ENCODE measurements at regions not wholly inside any gene's neighbourhood (a gene's known extent, or its start where the extent isn't known, plus 50 kb on each side); places are given as distances from the start of the nearest gene placed in this dataset.

GRCh38 chr13:89115307-89115706 lies 1444.1 kb downstream of the SLITRK5 start:
- no peaks in the 10 kb centered on the region for H3K4me1 ChIP-seq (ENCODE audit: control extremely low read depth in 1 of 4, control insufficient read depth in 4 of 4, insufficient read depth in 4 of 4, low read length in 3 of 4)
- no peak for DNase-seq
- H3K9me3 ChIP-seq (ENCODE audit: control extremely low read depth in 1 of 5, control insufficient read depth in 4 of 5, insufficient read depth in 2 of 5, low read depth in 1 of 5, low read length in 4 of 5), result no peaks in the 10 kb centered on the region
- H3K27me3 ChIP-seq (replicated peaks in 2 of 5; ENCODE audit: control insufficient read depth in 4 of 5, insufficient read depth in 5 of 5, low read length in 4 of 5), result no peaks in the 10 kb centered on the region
- WGBS (ENCODE audit: insufficient coverage), result 86% methylated on average over 1 of the region's 3 CpGs
- ChIA-PET POLR2A (no interaction called here), CTCF (no interaction called here)
- no peak overlapping the region for H3K27ac ChIP-seq (ENCODE audit: insufficient read depth in 1 of 2, low read depth in 1 of 2, low read length in 2 of 2, poor library complexity in 1 of 2, severe bottlenecking in 2 of 2)
- H3K36me3 ChIP-seq (ENCODE audit: control insufficient read depth in 4 of 4, insufficient read depth in 4 of 4, low read length in 3 of 4), result no peaks in the 10 kb centered on the region
- H3K4me3 ChIP-seq (ENCODE audit: control insufficient read depth in 1 of 7, extremely low read depth in 1 of 7, insufficient read depth in 4 of 7, low read depth in 2 of 7, low read length in 6 of 7), result no peak overlapping the region

DNA sequence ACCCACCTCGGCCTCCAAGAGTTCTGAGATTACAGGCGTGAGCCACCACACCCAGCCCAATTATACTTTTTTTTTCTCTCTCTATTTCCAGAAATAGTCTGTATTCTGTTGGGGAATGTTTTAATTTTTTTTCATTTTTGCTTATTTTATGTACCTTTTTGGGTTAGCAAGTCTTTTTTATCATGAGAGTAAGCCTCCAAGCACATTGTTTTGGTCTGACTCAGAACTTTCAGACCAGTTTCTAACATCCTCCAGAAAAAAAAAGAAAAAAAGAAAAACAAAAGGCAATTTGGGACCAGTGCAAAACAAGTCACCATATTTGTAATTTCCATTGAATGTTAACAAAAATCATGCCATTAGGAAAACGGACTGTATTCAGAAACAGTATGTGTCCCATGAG lies 1465.5 kb downstream of the SLITRK5 start:
- Histone ChIP-seq H3K27me3 (replicated peaks in 2 of 5; ENCODE audit: control insufficient read depth in 4 of 5, insufficient read depth in 5 of 5, low read length in 4 of 5) (no peaks in the 10 kb centered on the region), H3K36me3 (ENCODE audit: control insufficient read depth in 4 of 4, insufficient read depth in 4 of 4, low read length in 3 of 4) (no peaks in the 10 kb centered on the region), H3K27ac (ENCODE audit: insufficient read depth in 1 of 2, low read depth in 1 of 2, low read length in 2 of 2, poor library complexity in 1 of 2, severe bottlenecking in 2 of 2) (no peak overlapping the region), H3K9me3 (ENCODE audit: control extremely low read depth in 1 of 5, control insufficient read depth in 4 of 5, insufficient read depth in 2 of 5, low read depth in 1 of 5, low read length in 4 of 5) (no peaks in the 10 kb centered on the region), H3K4me3 (ENCODE audit: control insufficient read depth in 1 of 7, extremely low read depth in 1 of 7, insufficient read depth in 4 of 7, low read depth in 2 of 7, low read length in 6 of 7) (no peak overlapping the region), H3K4me1 (ENCODE audit: control extremely low read depth in 1 of 4, control insufficient read depth in 4 of 4, insufficient read depth in 4 of 4, low read length in 3 of 4) (no peaks in the 10 kb centered on the region)
- POLR2A ChIA-PET, result no interaction called here
- CTCF ChIA-PET, result no interaction called here
- no CpG with 5 or more reads among the region's 3 CpGs for WGBS (ENCODE audit: insufficient coverage)
- DNase-seq, result no peak

DNA sequence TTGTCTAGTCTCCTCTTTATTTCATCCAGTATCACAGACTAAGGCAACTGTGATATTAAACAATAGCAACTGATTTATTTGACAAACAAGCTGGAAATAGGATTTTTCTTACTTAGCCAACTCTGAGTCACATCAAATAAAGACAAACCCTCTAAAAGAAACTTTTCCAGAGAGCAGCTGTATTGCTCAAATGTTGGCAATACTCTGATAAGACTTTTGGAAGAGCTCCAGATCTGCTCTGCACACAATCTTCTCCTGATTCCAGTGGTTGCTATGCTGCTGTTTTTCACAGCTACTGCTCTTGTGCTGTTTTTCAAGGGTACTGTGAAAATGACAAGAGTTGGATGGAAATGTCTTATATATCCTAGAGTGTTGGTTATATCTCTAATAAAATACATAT lies 1479.2 kb downstream of the SLITRK5 start:
- H3K27me3 ChIP-seq (replicated peaks in 2 of 5; ENCODE audit: control insufficient read depth in 4 of 5, insufficient read depth in 5 of 5, low read length in 4 of 5), result no peaks in the 10 kb centered on the region
- POLR2A ChIA-PET, result no interaction called here
- no peak for DNase-seq
- H3K27ac ChIP-seq (ENCODE audit: insufficient read depth in 1 of 2, low read depth in 1 of 2, low read length in 2 of 2, poor library complexity in 1 of 2, severe bottlenecking in 2 of 2), result no peak overlapping the region
- H3K9me3 ChIP-seq (ENCODE audit: control extremely low read depth in 1 of 5, control insufficient read depth in 4 of 5, insufficient read depth in 2 of 5, low read depth in 1 of 5, low read length in 4 of 5), result peaks cover 0 to 1% (median 0%) of the 10 kb centered on the region in 5 experiments
- H3K36me3 ChIP-seq (ENCODE audit: control insufficient read depth in 4 of 4, insufficient read depth in 4 of 4, low read length in 3 of 4), result no peaks in the 10 kb centered on the region
- H3K4me1 ChIP-seq (ENCODE audit: control extremely low read depth in 1 of 4, control insufficient read depth in 4 of 4, insufficient read depth in 4 of 4, low read length in 3 of 4), result no peaks in the 10 kb centered on the region
- CTCF ChIA-PET, result no interaction called here
- no peak overlapping the region for H3K4me3 ChIP-seq (ENCODE audit: control insufficient read depth in 1 of 7, extremely low read depth in 1 of 7, insufficient read depth in 4 of 7, low read depth in 2 of 7, low read length in 6 of 7)

DNA sequence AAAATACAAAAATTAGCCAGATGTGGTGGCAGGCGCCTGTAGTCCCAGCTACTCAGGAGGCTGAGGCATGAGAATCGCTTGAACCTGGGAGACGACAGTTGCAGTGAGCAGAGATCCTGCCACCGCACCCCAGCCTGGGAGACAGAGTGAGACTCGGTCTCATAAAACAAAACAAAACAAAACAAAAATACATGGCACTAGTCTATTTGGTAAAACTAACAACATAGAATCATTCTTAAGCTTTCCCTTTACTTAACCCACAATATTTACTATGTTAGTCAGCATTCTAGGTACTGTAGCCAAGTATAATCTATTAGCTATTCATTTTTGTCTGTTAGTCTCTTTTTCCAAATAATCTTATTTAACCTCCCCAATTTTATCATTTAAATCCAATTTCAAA lies 1482.8 kb downstream of the SLITRK5 start:
- 92% methylated on average over 3 of the region's 5 CpGs for WGBS (ENCODE audit: insufficient coverage)
- H3K9me3 ChIP-seq (ENCODE audit: control extremely low read depth in 1 of 5, control insufficient read depth in 4 of 5, insufficient read depth in 2 of 5, low read depth in 1 of 5, low read length in 4 of 5), result peaks cover 0 to 1% (median 0%) of the 10 kb centered on the region in 5 experiments
- no peaks in the 10 kb centered on the region for H3K27me3 ChIP-seq (replicated peaks in 2 of 5; ENCODE audit: control insufficient read depth in 4 of 5, insufficient read depth in 5 of 5, low read length in 4 of 5)

GRCh38 chr13:89163096-89163495 lies 1491.9 kb downstream of the SLITRK5 start:
- DNase-seq, result no peak
- Histone ChIP-seq H3K4me3 (ENCODE audit: control insufficient read depth in 1 of 7, extremely low read depth in 1 of 7, insufficient read depth in 4 of 7, low read depth in 2 of 7, low read length in 6 of 7) (no peak overlapping the region), H3K36me3 (ENCODE audit: control insufficient read depth in 4 of 4, insufficient read depth in 4 of 4, low read length in 3 of 4) (no peaks in the 10 kb centered on the region), H3K27me3 (replicated peaks in 2 of 5; ENCODE audit: control insufficient read depth in 4 of 5, insufficient read depth in 5 of 5, low read length in 4 of 5) (no peaks in the 10 kb centered on the region), H3K27ac (ENCODE audit: insufficient read depth in 1 of 2, low read depth in 1 of 2, low read length in 2 of 2, poor library complexity in 1 of 2, severe bottlenecking in 2 of 2) (no peak overlapping the region), H3K9me3 (ENCODE audit: control extremely low read depth in 1 of 5, control insufficient read depth in 4 of 5, insufficient read depth in 2 of 5, low read depth in 1 of 5, low read length in 4 of 5) (peaks cover 0 to 2% (median 0%) of the 10 kb centered on the region in 5 experiments), H3K4me1 (ENCODE audit: control extremely low read depth in 1 of 4, control insufficient read depth in 4 of 4, insufficient read depth in 4 of 4, low read length in 3 of 4) (no peaks in the 10 kb centered on the region)
- POLR2A ChIA-PET, result no interaction called here
- 94% methylated on average over 12 of the region's 16 CpGs for WGBS (ENCODE audit: insufficient coverage)
- CTCF ChIA-PET, result no interaction called here

More for the DNA sequence above, 1482.8 kb downstream of the SLITRK5 start:
- CTCF ChIA-PET, result interaction anchor here (1.1 kb wide), 1 partner anchor 19 kb away, joined by 3 read pairs; no protein-coding TSS in a partner anchor
- H3K4me3 ChIP-seq (ENCODE audit: control insufficient read depth in 1 of 7, extremely low read depth in 1 of 7, insufficient read depth in 4 of 7, low read depth in 2 of 7, low read length in 6 of 7), result no peak overlapping the region
- POLR2A ChIA-PET, result no interaction called here
- no peak for DNase-seq
- no peaks in the 10 kb centered on the region for H3K36me3 ChIP-seq (ENCODE audit: control insufficient read depth in 4 of 4, insufficient read depth in 4 of 4, low read length in 3 of 4)
- no peaks in the 10 kb centered on the region for H3K4me1 ChIP-seq (ENCODE audit: control extremely low read depth in 1 of 4, control insufficient read depth in 4 of 4, insufficient read depth in 4 of 4, low read length in 3 of 4)
- no peak overlapping the region for H3K27ac ChIP-seq (ENCODE audit: insufficient read depth in 1 of 2, low read depth in 1 of 2, low read length in 2 of 2, poor library complexity in 1 of 2, severe bottlenecking in 2 of 2)

GRCh38 chr13:89165685-89166084 lies 1494.5 kb downstream of the SLITRK5 start:
- Histone ChIP-seq H3K36me3 (ENCODE audit: control insufficient read depth in 4 of 4, insufficient read depth in 4 of 4, low read length in 3 of 4) (no peaks in the 10 kb centered on the region), H3K27ac (ENCODE audit: insufficient read depth in 1 of 2, low read depth in 1 of 2, low read length in 2 of 2, poor library complexity in 1 of 2, severe bottlenecking in 2 of 2) (no peak overlapping the region), H3K4me1 (ENCODE audit: control extremely low read depth in 1 of 4, control insufficient read depth in 4 of 4, insufficient read depth in 4 of 4, low read length in 3 of 4) (no peaks in the 10 kb centered on the region), H3K27me3 (replicated peaks in 2 of 5; ENCODE audit: control insufficient read depth in 4 of 5, insufficient read depth in 5 of 5, low read length in 4 of 5) (no peaks in the 10 kb centered on the region), H3K9me3 (ENCODE audit: control extremely low read depth in 1 of 5, control insufficient read depth in 4 of 5, insufficient read depth in 2 of 5, low read depth in 1 of 5, low read length in 4 of 5) (no peaks in the 10 kb centered on the region), H3K4me3 (ENCODE audit: control insufficient read depth in 1 of 7, extremely low read depth in 1 of 7, insufficient read depth in 4 of 7, low read depth in 2 of 7, low read length in 6 of 7) (no peak overlapping the region)
- no peak for DNase-seq
- ChIA-PET CTCF (interaction anchor here (0.6 kb wide), 1 partner anchor 58 kb away, joined by 3 read pairs; no protein-coding TSS in a partner anchor), POLR2A (no interaction called here)
- no CpG with 5 or more reads among the region's 1 CpG for WGBS (ENCODE audit: insufficient coverage)

- CTCF ChIA-PET, result no interaction called here
- no CpG with 5 or more reads among the region's 1 CpG for WGBS (ENCODE audit: insufficient coverage)
- Histone ChIP-seq H3K4me1 (ENCODE audit: control extremely low read depth in 1 of 4, control insufficient read depth in 4 of 4, insufficient read depth in 4 of 4, low read length in 3 of 4) (no peaks in the 10 kb centered on the region), H3K36me3 (ENCODE audit: control insufficient read depth in 4 of 4, insufficient read depth in 4 of 4, low read length in 3 of 4) (no peaks in the 10 kb centered on the region), H3K9me3 (ENCODE audit: control extremely low read depth in 1 of 5, control insufficient read depth in 4 of 5, insufficient read depth in 2 of 5, low read depth in 1 of 5, low read length in 4 of 5) (no peaks in the 10 kb centered on the region), H3K27ac (ENCODE audit: insufficient read depth in 1 of 2, low read depth in 1 of 2, low read length in 2 of 2, poor library complexity in 1 of 2, severe bottlenecking in 2 of 2) (no peak overlapping the region), H3K4me3 (ENCODE audit: control insufficient read depth in 1 of 7, extremely low read depth in 1 of 7, insufficient read depth in 4 of 7, low read depth in 2 of 7, low read length in 6 of 7) (no peak overlapping the region), H3K27me3 (replicated peaks in 2 of 5; ENCODE audit: control insufficient read depth in 4 of 5, insufficient read depth in 5 of 5, low read length in 4 of 5) (no peaks in the 10 kb centered on the region)
- POLR2A ChIA-PET, result no interaction called here
- no peak for DNase-seq
These were observed 1498.8 kb downstream of the SLITRK5 start for GRCh38 chr13:89169951-89170350.
